Stomach (tissue), 8 donors: ENCODE measurements at regions not wholly inside any gene's neighbourhood (a gene's known extent, or its start where the extent isn't known, plus 50 kb on each side); places are given as distances from the start of the nearest gene placed in this dataset.

Source experiments
- DNase-seq, 2 donors: peaks; one replicate each; pipeline versions ENCODE4 v3.0.0 to v3.0.0-alpha.2; 2013 to 2019
- H3K27ac ChIP-seq, 5 donors: fragments of 200-600 bp in 4 of 5; sonication (generic) in 4 of 5; one replicate each; pipeline ENCODE4 v1.5.1; 2013 to 2019; ENCODE audit warnings: mild to moderate bottlenecking in 1 of 5, moderate library complexity in 1 of 5
- H3K27me3 ChIP-seq, 3 donors: fragments of 200-600 bp; sonication (generic); one replicate each; pipeline ENCODE4 v1.5.1; 2017 to 2019; ENCODE audit warnings: mixed run types in 1 of 3
- H3K36me3 ChIP-seq, 4 donors: fragments of 200-600 bp; sonication (generic); 1 replicate in 3 of 4; 2 replicates in 1 of 4; pipeline ENCODE4 v1.5.1; 2016 to 2019
- H3K4me1 ChIP-seq, 4 donors: fragments of 200-600 bp; sonication (generic); one replicate each; pipeline ENCODE4 v1.5.1; 2016 to 2019
- H3K4me3 ChIP-seq, 4 donors: fragments of 200-600 bp; sonication (generic) in 3 of 4; one replicate each; pipeline ENCODE4 v1.5.1; 2016 to 2019; ENCODE audit warnings: mild to moderate bottlenecking in 1 of 4
- H3K9me3 ChIP-seq, 4 donors: fragments of 200-600 bp; sonication (generic); one replicate each; pipeline ENCODE4 v1.5.1; 2016 to 2019
- CTCF ChIP-seq, 7 experiments: fragments of 450-650 bp in 4 of 7; fragments of 200-600 bp in 3 of 7; sonication (generic) in 3 of 7; IDR thresholded peaks; one replicate each; pipeline ENCODE4 v1.5.1; 2016 to 2019; ENCODE audit warnings: antibody characterized with exemption in 7 of 7, control low read depth in 2 of 7, mild to moderate bottlenecking in 1 of 7
- EP300 ChIP-seq: sonication (generic); formaldehyde crosslinking; IDR thresholded peaks from one replicate; pipeline ENCODE4 v1.6.1; 2017; ENCODE audit warnings: antibody characterized with exemption
- POLR2A ChIP-seq, 4 donors: fragments of 450-650 bp; IDR thresholded peaks; one replicate each; pipeline ENCODE4 v1.6.1; 2016; ENCODE audit warnings: antibody characterized with exemption in 4 of 4, control low read depth in 2 of 4, mild to moderate bottlenecking in 1 of 4, moderate library complexity in 1 of 4
- POLR2AphosphoS5 ChIP-seq, 3 donors: sonication (generic); formaldehyde crosslinking; IDR thresholded peaks; one replicate each; pipeline ENCODE4 v1.6.1; 2016; ENCODE audit warnings: antibody characterized with exemption in 3 of 3
- WGBS, 5 donors: extraction: QIAGEN DNeasy Blood & Tissue Kit in 3 of 5; methylation state at CpG; one replicate each; pipeline versions ENCODE4 v1.1.5 to v1.1.7; 2013 to 2018; 5-methylcytosine and 5-hydroxymethylcytosine counted together
- intact Hi-C: fragments of 100-400 bp; cut with DNase I; formaldehyde crosslinking; loops from one replicate; pipeline ENCODE4 v1.15.1; 2023; ENCODE audit warnings: low total_unique reads
- donor health status: healthy with polysubstance abuse.
- donor health status: Bipolar disorder and iron deficiency.
- donor health status: healthy.

GRCh38 chr9:38284588-38285051, 107.9 kb upstream of the ALDH1B1 start:
- no peak overlapping the region for H3K4me3 ChIP-seq
- intact Hi-C loops = no loop called here
- no peak overlapping the region for H3K27ac ChIP-seq
- H3K36me3 ChIP-seq = no peaks in the 10 kb centered on the region
- no peaks in the 10 kb centered on the region for H3K9me3 ChIP-seq
- peaks cover 0 to 4% (median 0%) of the 10 kb centered on the region in 3 donors for H3K27me3 ChIP-seq
- TF ChIP-seq CTCF (IDR thresholded peaks at IDR 0.05) = no peak
- no peak for TF ChIP-seq POLR2AphosphoS5 (IDR thresholded peaks at IDR 0.05)
- no peak for TF ChIP-seq EP300
- TF ChIP-seq POLR2A (IDR thresholded peaks at IDR 0.05) = no peak
- no peak for DNase-seq
- 64 to 81% (median 77%) methylated on average over 10 of the region's 10 CpGs for WGBS, 5 donors
- no peaks in the 10 kb centered on the region for H3K4me1 ChIP-seq

- Histone ChIP-seq H3K4me1 (no peaks in the 10 kb centered on the region), H3K36me3 (no peaks in the 10 kb centered on the region), H3K27me3 (peaks cover 0 to 4% (median 0%) of the 10 kb centered on the region in 3 donors), H3K9me3 (no peaks in the 10 kb centered on the region), H3K4me3 (no peak overlapping the region), H3K27ac (no peak overlapping the region)
- TF ChIP-seq POLR2A (IDR thresholded peaks at IDR 0.05) (no peak), CTCF (IDR thresholded peaks at IDR 0.05) (no peak), POLR2AphosphoS5 (IDR thresholded peaks at IDR 0.05) (no peak), EP300 (no peak)
- DNase-seq = no peak
- intact Hi-C loops = no loop called here
- WGBS, 5 donors = 83 to 88% (median 85%) methylated on average over 9 of the region's 9 CpGs
Observed at GRCh38 chr9:38284039-38284575, 108.4 kb upstream of the ALDH1B1 start.

- 58 to 65% (median 63%) methylated on average over 4 of the region's 4 CpGs for WGBS, 5 donors
- no peak for DNase-seq
- no peak overlapping the region for H3K27ac ChIP-seq
- H3K4me3 ChIP-seq = no peak overlapping the region
- H3K9me3 ChIP-seq = no peaks in the 10 kb centered on the region
- peaks cover 0 to 4% (median 0%) of the 10 kb centered on the region in 3 donors for H3K27me3 ChIP-seq
- TF ChIP-seq CTCF (IDR thresholded peaks at IDR 0.05) (no peak), EP300 (no peak), POLR2A (IDR thresholded peaks at IDR 0.05) (no peak), POLR2AphosphoS5 (IDR thresholded peaks at IDR 0.05) (no peak)
- H3K4me1 ChIP-seq = no peaks in the 10 kb centered on the region
- no peaks in the 10 kb centered on the region for H3K36me3 ChIP-seq
- intact Hi-C loops = no loop called here
Observed at GRCh38 chr9:38282756-38283155, 109.7 kb upstream of the ALDH1B1 start.

GRCh38 chr9:38281917-38282316, 110.6 kb upstream of the ALDH1B1 start:
- no peak for DNase-seq
- Histone ChIP-seq H3K4me1 (no peaks in the 10 kb centered on the region), H3K27ac (no peak overlapping the region), H3K4me3 (no peak overlapping the region), H3K9me3 (no peaks in the 10 kb centered on the region), H3K27me3 (peaks cover 0 to 4% (median 0%) of the 10 kb centered on the region in 3 donors), H3K36me3 (no peaks in the 10 kb centered on the region)
- TF ChIP-seq EP300 (no peak), POLR2A (IDR thresholded peaks at IDR 0.05) (no peak), CTCF (IDR thresholded peaks at IDR 0.05) (no peak), POLR2AphosphoS5 (IDR thresholded peaks at IDR 0.05) (no peak)
- intact Hi-C loops = no loop called here
- WGBS, 5 donors = 34 to 77% (median 47%) methylated on average over 11 of the region's 11 CpGs
